ENCODE measurements at regions not wholly inside any gene's neighbourhood (a gene's known extent, or its start where the extent isn't known, plus 50 kb on each side); places are given as distances from the start of the nearest gene placed in this dataset.

DNA sequence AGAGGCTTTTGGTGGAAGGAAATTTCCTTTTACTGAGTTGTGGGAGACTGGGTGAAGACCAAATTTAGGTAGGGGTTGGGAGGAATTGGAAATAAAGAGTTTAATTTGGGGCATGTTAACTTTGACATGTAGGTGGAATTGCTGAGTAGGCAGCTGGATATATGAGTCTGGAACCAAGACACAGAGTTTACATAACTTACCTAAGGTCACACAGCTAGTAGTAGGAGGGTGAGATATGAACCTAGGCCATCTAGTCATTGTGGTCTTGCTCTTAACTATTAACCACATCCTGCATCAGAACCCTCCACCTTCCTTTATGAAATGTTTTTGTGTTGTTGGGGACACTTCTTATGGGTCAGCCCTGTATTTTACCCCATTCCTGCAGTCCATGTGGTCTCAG, 113.1 kb downstream of the ICOS start:
- no peak for DNase-seq

DNA sequence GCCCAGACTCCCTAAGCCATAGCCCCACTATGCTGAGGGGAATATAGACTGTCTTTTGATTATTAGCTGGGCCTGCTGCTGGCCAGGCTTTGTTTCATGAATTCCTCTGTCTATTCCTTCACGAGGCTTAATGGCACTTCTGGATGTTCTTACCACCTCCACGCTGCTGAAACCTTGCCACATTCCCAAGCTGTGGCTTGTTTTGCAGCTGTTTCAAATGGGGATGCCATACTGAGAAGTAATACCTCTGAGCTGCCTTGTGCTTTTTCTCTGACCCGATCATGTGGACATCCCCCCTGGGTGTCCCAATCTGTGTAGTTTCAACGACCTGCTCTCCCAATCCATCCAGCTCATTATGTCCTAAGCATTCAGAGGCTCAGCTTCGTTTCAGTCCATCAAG, 114.1 kb downstream of the ICOS start:
- DNase-seq: no peak

DNA sequence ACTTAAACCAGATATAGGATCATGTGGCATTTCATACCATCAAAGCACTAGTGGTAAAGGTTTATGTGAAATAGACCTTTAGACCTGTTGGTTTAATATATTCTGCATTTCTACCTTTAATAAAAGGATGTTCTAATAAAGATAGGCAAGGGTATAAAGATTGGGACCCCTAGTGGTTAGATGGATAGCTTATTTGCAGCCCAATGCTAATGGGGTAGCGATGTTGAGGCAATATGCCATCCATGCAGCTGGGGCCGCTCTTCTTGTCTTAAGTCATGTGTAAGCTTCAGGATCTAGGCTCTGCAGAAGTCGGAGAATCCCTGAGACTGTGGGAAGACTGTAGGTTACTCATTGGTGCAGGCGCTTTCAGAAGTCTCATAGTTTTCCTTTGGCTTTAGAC, 114.9 kb downstream of the ICOS start:
- no peak for DNase-seq

DNA sequence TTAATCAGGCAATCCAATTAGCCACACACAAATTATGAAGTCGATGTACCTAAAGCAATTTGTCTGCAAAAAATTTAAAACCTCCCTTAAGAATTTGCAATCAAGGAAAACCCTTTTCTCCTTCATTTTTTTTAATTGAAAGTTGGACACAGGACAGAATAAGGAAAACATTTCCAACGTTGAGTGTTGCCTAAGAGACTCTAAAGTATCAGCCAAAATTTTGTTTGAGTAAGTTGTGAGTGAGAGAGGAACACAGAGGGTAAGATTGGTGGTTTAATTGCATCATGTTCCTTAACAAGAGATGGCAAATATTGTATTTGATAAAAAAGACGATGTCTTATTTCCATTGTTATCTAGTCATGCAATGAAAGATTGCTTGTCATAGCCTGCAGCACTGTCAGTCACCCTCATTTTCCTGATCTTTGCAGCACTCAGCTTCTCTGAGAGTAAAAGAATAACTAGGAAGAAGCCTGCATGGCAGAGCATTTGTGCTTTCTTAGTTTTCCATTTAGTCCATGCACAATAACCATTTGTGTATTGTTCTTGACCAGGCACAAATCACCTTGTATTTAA, 115.5 kb downstream of the ICOS start:
- no peak for DNase-seq

DNA sequence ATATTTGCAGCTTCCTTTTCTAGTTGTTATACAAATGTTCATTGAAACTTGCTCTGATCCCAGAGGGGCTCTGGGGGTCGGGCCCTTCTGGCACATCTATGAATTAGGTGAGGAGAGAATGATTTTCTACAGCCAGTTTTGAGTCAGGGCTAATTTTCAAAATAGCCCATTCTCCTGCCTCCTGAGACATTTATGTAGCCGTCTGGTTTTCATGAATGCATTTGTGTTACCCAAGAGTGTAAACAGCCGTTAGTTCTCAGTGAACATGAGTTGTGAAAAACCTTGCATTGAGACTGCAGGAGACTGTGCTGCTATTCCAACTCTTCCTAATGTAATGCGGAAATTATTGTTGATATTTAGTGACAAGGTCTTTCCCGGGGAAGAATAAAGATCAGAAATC, 122.5 kb downstream of the ICOS start:
- no peak for DNase-seq

DNA sequence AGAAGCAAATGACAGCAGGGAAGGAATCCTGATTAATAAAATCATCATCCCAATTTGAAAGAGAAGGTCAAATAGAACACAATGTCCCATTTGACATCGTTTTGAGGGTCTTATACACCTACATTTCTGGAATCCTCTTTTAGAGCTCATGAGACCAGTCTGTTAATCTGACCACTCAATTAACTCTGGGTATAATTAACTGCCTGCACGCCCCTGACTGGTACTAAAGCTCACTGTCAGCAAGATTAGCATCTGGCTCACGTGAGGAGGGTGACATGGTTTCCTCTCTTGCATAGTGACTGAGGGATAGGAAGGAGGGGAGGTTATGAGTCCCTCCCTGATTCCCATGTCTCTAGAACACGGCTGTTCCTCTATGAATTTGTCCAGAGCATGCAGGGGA, 124.3 kb downstream of the ICOS start:
- no peak for DNase-seq

DNA sequence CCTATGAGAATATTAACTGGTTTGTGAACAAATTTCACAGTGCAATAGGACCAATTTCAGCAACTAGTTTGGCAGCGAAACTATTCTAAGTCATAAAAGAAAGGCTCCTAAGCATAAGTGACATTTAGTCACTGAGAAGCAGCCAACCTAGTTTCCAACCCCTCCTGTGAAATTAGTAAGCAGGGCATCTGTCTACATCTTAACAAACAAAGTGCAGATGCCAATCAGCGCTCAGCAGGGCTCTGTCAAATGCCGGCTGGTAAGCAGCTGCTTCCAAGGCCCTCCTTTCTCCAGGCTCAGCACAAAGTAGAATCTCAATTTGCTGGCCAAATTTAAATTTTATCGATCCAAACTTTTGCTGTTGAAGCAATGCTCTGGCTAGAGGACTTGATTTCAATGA, 124.7 kb downstream of the ICOS start:
- DNase-seq: no peak

DNA sequence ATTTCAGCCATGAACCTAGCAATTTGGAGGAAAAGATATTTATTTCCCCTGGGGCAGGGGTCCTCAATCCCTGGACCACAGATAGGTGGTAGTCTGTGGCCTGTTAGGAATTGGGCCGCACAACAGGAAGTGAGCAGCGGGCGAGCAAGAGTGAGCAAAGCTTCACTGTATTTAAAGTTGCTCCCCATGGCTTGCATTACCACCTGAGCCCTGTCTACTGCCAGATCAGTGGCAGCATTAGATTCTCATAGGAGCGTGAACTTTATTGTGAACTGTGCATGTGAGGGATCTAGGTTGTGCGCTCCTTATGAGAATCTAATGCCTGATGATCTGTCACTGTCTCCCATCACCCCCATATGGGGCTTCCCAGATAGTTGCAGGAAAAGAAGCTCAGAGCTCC, 127.6 kb downstream of the ICOS start:
- DNase-seq: no peak

DNA sequence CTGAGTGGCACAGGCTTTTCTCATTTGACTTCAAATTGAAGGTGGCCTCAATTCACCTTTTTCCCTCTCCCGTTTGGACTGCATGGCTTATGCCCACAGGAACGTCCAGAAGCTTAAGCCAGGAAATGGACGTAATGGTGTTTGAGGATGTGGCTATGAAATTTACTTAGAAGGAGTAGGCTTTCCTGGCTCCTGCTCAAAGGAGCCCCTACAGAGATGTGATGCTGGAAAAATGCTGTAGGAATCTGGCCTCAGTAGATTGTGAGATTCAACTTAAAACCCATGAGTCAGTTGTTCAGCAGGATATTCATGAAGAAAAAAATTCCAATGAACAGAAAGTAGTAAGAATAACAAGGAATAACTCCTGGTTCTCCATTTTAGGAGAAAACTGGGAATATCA, 129.0 kb downstream of the ICOS start:
- peak; percentile 61 for DNase-seq

DNA sequence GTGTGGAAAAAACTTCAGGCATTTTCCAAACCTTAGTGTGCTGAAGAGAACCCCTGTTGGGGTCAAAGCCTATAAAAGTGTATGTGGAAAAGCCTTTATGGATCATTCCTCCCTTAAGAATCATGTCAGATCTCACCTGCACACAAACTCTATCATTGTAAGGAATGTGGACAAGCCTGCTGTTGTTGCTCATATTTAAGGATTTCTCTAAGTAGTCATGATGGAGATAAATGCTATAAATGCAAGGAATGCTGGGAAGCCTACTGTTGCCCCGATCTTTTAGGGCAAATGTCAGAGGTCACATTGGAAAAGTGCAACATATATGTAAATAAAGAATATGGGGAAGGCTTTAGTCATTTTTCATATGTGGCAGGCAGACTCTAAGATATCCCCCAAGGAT, 129.5 kb downstream of the ICOS start:
- no peak for DNase-seq

DNA sequence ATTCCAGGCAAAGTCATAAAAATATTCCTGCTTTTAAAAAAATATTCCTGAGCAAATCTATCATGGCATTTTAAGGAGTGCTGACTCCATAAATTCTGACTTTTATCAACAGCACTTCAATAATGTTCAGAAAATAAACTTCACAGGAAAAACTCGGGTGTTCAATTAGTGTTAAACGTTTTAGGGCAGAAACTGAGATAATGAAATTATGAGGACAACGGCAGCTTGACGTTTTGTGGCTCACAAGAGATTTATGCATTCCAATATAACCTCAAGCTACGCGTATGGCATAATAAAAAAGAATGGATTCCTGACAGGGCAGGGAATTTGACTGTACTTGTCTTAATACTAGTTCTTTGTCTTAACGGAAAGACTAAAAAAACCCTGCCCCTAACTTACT, 133.2 kb downstream of the ICOS start:
- DNase-seq: no peak

DNA sequence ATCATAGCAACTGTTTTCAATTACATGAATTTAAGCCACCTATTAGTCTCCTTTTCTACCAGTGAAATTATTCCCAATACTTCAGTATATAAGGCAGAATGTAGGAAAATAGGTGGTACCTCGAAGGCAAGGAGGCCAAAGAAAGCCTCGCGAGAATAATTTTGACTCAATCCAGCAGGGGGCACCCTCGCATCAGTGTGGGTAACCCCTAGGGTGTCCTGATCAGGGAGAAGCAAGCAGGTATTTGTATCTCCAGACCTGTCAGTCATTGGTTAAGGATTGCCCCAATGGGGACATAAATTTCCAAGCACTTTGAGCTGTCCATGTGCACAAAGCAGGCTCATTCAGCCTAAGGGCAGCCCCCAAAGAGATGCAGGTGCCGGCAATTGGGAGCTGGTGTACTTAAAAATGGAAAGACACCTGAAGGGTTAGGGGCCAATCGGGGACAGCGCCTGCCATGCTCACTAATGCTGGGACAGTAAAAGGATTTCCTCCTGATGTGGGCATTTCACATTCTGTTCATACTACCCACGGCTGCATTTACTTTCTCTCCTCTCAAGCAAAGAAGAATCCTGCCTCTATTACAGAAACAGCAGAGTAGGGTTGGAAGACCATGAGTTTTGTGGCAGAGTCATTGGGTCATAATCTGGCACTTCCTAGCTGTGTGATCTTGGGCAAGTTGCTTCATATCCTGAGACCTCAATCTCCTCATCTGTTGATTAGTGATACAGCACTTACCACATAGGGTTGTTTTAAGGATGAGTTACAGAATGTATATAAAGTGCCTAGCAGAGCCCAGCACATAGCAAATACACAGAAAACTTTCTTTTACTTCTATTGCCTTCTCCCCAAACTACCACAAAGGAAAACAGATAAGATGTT, 136.1 kb downstream of the ICOS start:
- no peak for DNase-seq

DNA sequence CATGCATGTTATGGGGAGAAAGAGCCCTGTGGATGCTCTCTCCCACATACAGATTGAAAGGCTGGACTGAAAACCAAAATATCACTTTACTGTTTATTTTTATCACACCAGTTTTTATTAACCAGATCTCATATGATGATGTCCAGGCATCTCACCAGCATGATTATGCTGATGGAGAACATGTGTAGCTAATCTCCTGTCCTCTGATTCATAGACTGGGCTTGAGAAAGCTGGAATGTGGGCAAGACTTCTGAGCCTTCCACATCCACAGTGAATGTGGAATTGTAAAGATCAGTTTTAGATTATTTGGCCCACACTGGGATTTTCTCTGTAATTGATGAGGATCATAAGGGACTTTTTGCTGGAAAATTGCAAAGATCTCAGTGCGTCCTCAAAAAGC, 137.9 kb downstream of the ICOS start:
- DNase-seq: peak; percentile 57

DNA sequence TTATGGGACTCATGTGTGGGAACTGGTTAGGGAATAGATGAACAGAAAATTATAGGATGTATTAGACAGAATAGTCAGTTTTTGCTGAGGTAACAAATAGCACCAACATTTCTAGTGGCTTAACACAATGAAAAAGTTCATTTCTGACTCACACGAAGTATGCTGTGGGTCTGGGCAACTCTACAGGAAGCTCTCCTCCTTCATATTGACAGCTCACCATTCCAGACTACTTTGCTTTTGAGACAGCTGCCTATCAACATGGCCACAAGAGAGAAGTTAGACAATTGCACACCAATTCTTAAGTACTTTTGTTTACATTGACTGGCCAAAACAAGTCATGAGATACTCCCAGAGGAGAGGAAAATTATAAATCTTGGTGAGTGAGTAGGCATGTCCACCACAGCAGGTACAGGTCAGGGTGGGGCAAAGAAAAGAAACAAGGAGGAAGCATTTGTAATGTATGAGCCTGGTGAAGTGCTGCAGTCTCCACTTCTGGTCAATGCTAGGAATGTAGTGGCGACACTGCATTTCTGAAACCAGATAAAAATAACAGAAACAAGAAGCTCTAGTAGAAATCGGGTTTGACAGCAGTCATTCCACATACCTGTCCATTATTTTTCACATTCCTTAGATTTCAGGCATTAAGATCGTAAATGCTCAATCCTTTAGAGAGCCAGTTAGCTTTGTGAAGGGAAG, 141.6 kb downstream of the ICOS start:
- no peak for DNase-seq

DNA sequence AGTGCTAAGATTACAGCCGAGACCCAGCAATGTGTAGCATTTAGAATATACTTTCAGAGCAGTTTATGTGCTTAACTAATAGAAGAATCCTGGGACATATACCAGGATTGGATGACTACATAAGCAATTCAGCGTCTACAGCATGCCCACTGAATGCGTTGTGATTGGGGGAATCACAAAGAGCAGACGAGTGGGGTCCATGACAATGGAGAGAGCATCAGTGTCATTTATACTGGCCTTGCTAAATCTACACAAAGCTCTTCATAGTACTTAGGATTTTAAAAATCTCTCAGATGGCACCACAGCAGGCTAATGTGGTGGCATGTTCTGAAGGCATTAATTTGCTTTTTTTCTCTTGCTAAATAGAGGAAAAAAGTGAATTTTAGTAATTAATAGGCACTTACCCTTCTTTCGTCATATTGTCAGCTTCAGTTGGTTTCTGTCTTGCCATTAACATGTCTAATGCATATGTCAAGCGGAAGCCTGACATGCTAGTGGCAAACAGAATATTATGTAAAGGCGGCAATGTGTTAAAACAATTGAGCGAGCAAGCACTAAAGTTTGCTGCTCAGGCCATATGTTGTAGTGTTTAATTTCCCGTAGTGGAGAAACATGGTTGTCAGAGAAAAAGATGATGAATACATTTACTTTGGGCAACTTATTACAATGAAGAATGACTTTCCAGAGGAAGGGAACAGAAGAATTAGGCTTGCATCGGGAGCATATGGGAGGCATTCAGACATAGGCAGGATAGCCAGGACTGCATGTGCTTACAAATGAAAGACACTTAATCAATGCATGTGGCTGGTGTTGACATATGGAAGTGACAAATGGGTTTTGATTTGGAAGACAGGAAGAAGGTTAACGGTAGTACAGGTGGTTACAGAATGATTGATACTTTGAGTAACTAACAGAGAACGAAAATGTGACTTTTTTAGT, 145.2 kb downstream of the ICOS start:
- no peak for DNase-seq

DNA sequence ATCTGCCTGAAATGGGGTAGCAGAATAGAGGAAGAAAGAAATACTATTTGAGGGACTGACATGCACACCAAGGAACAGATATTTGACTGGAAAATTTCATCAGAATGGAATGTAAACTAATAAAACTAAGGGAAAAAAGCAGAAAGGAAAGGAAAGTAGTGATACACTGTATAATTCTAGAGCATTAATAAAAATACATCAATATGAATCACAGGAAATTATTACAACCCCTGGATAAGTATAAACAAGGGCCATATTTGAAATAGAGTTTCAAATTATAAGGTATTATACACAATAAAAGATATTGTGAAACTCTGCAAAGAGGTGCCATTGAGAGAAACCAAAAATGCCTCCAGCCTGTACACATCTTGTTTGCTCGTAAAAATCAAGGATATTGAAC, 149.6 kb downstream of the ICOS start:
- DNase-seq: no peak

DNA sequence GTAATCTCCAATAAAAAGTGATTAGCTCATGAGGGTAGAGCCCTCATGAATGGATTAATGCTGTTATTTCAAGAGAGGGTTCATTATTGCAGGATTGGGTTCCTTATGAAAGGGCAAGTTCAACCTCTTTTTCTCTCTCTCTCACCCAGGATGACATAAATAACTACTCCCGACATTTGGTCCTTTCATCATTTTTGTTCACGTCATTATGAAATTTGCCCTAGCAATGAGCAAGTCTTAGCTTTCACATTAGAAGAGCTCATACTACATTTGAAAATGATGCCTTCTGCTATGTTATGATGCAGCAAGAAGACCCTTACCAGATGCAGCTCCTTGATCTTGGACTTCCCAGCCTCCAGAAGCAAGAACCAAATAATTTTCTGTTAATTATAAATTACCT, 152.5 kb downstream of the ICOS start:
- no peak for DNase-seq

DNA sequence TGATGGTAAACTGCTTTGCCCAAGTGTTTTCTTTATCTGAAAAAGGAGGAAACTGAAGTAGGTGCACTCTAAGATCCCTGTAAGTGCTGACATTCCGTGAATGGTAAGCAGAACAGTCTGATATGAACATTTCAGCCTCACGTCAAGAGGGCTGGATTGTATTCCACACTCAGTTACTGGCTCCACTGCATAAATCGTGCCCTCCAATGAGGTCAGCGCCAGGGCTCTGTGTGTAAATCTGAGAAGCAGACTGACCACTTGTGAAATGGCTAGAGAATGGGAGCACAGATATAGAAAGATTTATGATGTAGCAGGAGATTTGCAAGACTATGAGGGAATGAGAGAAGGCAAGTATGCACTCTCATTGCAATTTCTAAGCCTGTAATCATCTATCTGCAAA, 153.0 kb downstream of the ICOS start:
- no peak for DNase-seq

DNA sequence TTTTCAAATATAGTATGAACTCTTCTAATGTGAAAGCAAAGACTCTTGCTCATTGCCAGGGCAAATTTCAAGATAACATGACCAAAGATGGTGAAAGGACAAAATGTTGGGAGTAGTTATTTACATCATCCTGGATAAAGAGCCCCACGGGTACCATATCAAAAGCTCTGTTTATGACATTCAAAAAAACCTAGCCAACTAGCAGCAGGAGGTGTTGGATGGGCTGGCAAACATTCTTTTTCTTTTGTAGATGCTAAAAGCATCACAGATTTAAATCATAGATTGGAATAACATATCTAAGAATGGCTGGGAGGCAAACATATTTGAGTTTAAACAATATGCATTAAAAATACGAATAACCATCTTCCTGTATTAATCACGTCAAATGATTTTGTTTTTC, 153.5 kb downstream of the ICOS start:
- DNase-seq: no peak

DNA sequence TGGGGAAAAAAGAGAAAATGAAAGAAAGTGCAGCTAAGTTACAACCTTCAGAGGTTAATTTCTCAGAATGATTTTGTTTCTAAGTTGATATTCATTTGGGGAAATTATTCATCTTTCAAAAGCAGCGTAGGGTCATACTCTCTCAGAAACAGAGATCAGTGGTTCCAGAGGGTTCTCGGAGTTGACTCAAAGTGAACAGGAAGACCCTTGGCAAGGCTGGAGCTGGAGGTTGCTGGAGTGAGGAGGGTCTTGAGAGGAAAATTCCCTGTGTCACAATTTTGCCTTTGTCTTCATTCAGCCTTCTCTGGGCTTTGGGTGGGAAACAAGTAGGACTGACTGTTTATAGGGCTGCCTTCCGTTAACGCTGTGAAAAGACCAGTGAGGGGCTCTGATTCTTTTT, 168.2 kb downstream of the ICOS start:
- DNase-seq: no peak

DNA sequence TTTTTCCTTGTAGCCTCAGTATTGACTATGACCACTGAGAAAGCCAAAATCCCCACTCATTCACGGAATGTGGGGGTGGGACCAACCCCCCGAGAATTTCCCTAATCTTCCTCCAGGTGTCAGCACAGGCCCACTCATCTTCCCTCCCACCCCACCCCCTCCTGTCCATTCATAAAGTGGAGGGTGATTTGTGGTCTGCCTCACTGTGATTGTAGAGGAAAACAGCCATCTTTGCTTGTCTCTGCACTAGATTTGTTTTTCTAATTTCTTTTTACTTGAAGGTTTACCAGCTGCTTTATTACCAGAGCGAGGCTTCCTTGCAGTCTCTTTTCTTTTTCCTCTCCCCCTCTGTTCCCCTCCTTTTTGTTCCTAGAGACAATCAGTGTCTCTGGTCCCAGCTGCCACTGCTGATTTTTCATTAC, 171.8 kb downstream of the ICOS start:
- peak; percentile 71 for DNase-seq

DNA sequence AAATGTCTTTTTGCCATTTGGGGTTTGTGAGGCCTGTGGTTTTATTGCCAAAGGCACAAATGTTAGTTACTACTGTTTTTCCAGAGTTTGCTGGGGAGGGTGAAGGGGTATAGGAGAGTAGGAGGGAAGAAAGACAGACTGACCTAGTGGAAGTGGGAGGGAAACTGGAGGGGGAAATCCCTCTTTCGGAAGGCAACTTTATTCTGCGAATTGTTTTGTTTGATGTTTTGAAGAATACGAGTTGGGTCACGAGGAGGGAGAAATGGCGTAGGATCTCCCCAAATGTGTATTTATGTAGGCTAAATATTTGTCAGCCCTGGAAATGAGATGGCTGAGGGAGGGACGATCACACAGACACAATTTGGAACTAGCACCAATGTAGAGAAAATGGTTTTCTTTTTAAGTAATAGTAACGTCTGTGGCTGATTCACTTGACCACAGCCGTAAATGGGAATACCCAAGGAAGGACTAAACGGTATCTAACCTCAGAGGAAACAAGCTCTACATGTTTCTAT, 172.3 kb downstream of the ICOS start:
- DNase-seq: no peak

DNA sequence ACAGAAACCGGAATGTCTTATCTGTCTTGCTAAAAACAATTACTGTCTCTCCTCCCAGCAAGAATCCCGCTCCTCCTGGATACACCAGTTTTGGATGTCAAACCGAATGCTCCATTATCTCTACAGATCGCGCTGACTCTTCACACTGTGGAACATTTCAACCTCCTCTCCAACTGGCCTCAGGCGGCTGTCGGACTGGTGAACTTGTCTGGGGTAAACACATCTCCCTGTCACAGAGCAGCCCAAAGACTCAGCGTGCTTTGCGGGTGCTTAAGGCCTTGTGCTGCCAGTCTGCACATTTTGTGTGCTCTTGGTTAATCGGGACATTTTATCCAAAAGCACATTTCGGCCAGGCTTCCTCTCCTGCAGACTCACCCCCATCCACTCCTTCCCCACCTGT, 173.1 kb downstream of the ICOS start:
- DNase-seq: no peak

Data from femur (tissue), 1 donor.